ENCODE measurements at regions not wholly inside any gene's neighbourhood (a gene's known extent, or its start where the extent isn't known, plus 50 kb on each side); places are given as distances from the start of the nearest gene placed in this dataset.

DNA sequence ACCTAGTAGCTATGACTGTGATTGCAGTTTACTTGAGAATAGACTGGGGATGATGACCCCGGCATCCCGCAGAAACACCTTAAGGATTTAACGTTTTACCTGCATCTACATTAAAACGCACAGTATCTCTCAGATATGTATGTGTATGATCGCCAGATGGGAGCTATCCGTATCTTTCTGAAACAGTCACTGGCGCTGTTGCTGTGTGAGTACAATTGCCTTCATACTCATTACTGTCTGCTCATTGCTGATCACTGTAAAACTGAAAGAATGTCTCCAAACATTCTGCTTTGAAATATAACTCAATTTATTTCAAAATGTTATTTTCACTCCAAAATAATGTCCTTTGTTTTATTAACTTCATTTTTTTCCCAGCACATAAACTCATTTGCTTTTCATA, 388.9 kb upstream of the AKR1E2 start:
- H3K4me1 Mint-ChIP-seq (ENCODE audit: low read depth, unreplicated experiment): peaks cover 15% of the 10 kb centered on the region
- ChIA-PET POLR2A (interaction anchor here (0.5 kb wide), 1 partner anchor 266 kb away, joined by 10 read pairs; no protein-coding TSS in a partner anchor), CTCF (no interaction called here)
- peaks cover 14% of the 10 kb centered on the region for H3K9me3 Mint-ChIP-seq (ENCODE audit: unreplicated experiment)
- Histone ChIP-seq H3K36me3 (ENCODE audit: control insufficient read depth, insufficient read depth, low read length) (no peaks in the 10 kb centered on the region), H3K27me3 (replicated peaks; ENCODE audit: control insufficient read depth, insufficient read depth, low read length) (no peaks in the 10 kb centered on the region), H3K4me3 (ENCODE audit: low read depth, low read length) (no peak overlapping the region), H3K9me3 (peaks cover 5% of the 10 kb centered on the region; the same call in 1 of the 2 replicates), H3K4me1 (peaks cover 14% of the 10 kb centered on the region)
- no TSS peak for BruUV-seq (replicated peaks)
- no peak for DNase-seq
- intact Hi-C loops (cut with micrococcal nuclease; ENCODE audit: unreplicated experiment): no loop called here
- H3K4me3 Mint-ChIP-seq (ENCODE audit: unreplicated experiment): no peak overlapping the region
- no peak for TF ChIP-seq CTCF (IDR thresholded peaks at IDR 0.05; ENCODE audit: insufficient read depth in 1 of 2, low read depth in 1 of 2, low read length in 1 of 2, severe bottlenecking in 1 of 2, unreplicated experiment in 1 of 2)
- H3K27me3 Mint-ChIP-seq (ENCODE audit: insufficient read depth, unreplicated experiment): peaks cover 9% of the 10 kb centered on the region
- H3K27ac Mint-ChIP-seq (ENCODE audit: unreplicated experiment): no peak overlapping the region
- H3K36me3 Mint-ChIP-seq (ENCODE audit: insufficient read depth, unreplicated experiment): no peaks in the 10 kb centered on the region

DNA sequence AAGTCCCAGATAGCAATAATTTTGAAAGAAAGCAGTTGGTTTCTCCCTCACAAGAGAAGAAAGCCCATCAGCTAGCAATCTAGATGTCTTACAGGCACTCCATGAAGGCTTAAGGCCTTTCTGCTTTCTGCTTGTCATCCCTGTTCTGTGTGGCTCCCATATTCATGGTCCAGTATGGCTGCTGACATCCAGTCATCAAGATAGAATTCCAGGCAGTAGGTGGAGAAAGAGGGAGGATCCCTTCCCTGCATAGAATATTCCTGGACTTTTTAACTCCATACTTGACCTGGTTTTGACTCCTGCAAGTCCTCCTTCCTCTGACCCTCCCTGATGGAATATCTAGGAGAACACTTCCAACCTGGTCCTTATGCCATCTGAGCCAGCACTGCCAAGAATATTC, 389.9 kb upstream of the AKR1E2 start:
- no TSS peak for BruUV-seq (replicated peaks)
- H3K4me3 Mint-ChIP-seq (ENCODE audit: unreplicated experiment): no peak overlapping the region

DNA sequence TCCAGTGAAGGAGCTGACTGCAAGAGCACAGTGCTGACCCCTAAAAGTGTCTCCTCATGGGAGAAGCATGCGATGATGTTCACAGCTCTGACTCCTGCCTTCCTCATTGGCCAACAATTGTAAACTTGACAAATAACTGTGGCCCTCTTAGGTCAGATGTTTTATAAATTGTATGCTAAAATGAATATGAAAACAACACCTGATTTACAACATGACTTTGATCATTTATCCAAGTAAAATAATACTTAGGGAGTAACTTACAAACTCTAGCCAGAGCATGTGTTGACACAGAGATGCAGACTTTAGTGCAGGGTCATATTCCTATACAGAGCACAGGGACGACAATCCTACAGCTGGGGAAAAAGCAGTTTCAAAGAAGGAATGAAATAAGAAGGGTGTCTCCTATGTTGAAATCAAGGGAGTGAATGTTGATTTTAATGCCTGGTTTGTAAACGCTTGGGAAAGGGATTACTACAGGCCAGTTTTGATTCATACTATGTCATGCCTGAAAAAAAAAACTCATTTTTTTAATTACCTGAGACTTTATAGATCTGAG, 391.4 kb upstream of the AKR1E2 start:
- no peak for TF ChIP-seq CTCF (IDR thresholded peaks at IDR 0.05; ENCODE audit: insufficient read depth in 1 of 2, low read depth in 1 of 2, low read length in 1 of 2, severe bottlenecking in 1 of 2, unreplicated experiment in 1 of 2)
- H3K27me3 Mint-ChIP-seq (ENCODE audit: insufficient read depth, unreplicated experiment): peaks cover 6% of the 10 kb centered on the region
- Histone ChIP-seq H3K36me3 (ENCODE audit: control insufficient read depth, insufficient read depth, low read length) (no peaks in the 10 kb centered on the region), H3K9me3 (no peaks in the 10 kb centered on the region; the same call in 1 of the 2 replicates), H3K27me3 (replicated peaks; ENCODE audit: control insufficient read depth, insufficient read depth, low read length) (no peaks in the 10 kb centered on the region), H3K4me1 (peaks cover 32% of the 10 kb centered on the region), H3K4me3 (ENCODE audit: low read depth, low read length) (no peak overlapping the region)
- no peaks in the 10 kb centered on the region for H3K9me3 Mint-ChIP-seq (ENCODE audit: unreplicated experiment)
- H3K36me3 Mint-ChIP-seq (ENCODE audit: insufficient read depth, unreplicated experiment): no peaks in the 10 kb centered on the region
- intact Hi-C loops (cut with micrococcal nuclease; ENCODE audit: unreplicated experiment): no loop called here
- H3K4me3 Mint-ChIP-seq (ENCODE audit: unreplicated experiment): no peak overlapping the region
- DNase-seq: no peak
- H3K4me1 Mint-ChIP-seq (ENCODE audit: low read depth, unreplicated experiment): peaks cover 26% of the 10 kb centered on the region
- ChIA-PET CTCF (no interaction called here), POLR2A (no interaction called here)
- no peak overlapping the region for H3K27ac Mint-ChIP-seq (ENCODE audit: unreplicated experiment)
- BruUV-seq (replicated peaks): no TSS peak

More for the DNA sequence above, 389.9 kb upstream of the AKR1E2 start:
- no peak for TF ChIP-seq CTCF (IDR thresholded peaks at IDR 0.05; ENCODE audit: insufficient read depth in 1 of 2, low read depth in 1 of 2, low read length in 1 of 2, severe bottlenecking in 1 of 2, unreplicated experiment in 1 of 2)
- intact Hi-C loops (cut with micrococcal nuclease; ENCODE audit: unreplicated experiment): no loop called here
- Mint-ChIP-seq H3K27ac (ENCODE audit: unreplicated experiment) (no peak overlapping the region), H3K36me3 (ENCODE audit: insufficient read depth, unreplicated experiment) (no peaks in the 10 kb centered on the region), H3K9me3 (ENCODE audit: unreplicated experiment) (peaks cover 4% of the 10 kb centered on the region), H3K4me1 (ENCODE audit: low read depth, unreplicated experiment) (peaks cover 24% of the 10 kb centered on the region), H3K27me3 (ENCODE audit: insufficient read depth, unreplicated experiment) (peaks cover 8% of the 10 kb centered on the region)
- Histone ChIP-seq H3K9me3 (no peaks in the 10 kb centered on the region; the same call in 1 of the 2 replicates), H3K4me3 (ENCODE audit: low read depth, low read length) (no peak overlapping the region), H3K36me3 (ENCODE audit: control insufficient read depth, insufficient read depth, low read length) (no peaks in the 10 kb centered on the region), H3K27me3 (replicated peaks; ENCODE audit: control insufficient read depth, insufficient read depth, low read length) (no peaks in the 10 kb centered on the region), H3K4me1 (peaks cover 23% of the 10 kb centered on the region)
- ChIA-PET CTCF (no interaction called here), POLR2A (no interaction called here)
- DNase-seq: no peak
